Mesenchymal stem cell (in vitro differentiated cells and primary cell): ENCODE measurements at regions not wholly inside any gene's neighbourhood (a gene's known extent, or its start where the extent isn't known, plus 50 kb on each side); places are given as distances from the start of the nearest gene placed in this dataset.

Experiments
- DNase-seq: peaks from one replicate; pipeline ENCODE4 v3.0.0-alpha.2; 2013
- H2AFZ ChIP-seq: one replicate; pipeline ENCODE4 v1.6.1; 2013; ENCODE audit warnings: low read depth, mild to moderate bottlenecking, control low read depth, inconsistent platforms, low read length, moderate library complexity
- H2AK5ac ChIP-seq: 2 replicates; pipeline ENCODE4 v1.6.1; 2013; ENCODE audit warnings: low read length, moderate library complexity, mild to moderate bottlenecking, inconsistent platforms; ENCODE audit not compliant: severe bottlenecking
- H2BK120ac ChIP-seq: one replicate; pipeline ENCODE4 v1.6.1; 2013; ENCODE audit warnings: low read depth, mild to moderate bottlenecking, inconsistent platforms, low read length, moderate library complexity
- H2BK12ac ChIP-seq, 2 experiments: one replicate each; pipeline ENCODE4 v1.6.1; 2013; ENCODE audit warnings: inconsistent platforms in 2 of 2, low read length in 2 of 2, mild to moderate bottlenecking in 2 of 2, moderate library complexity in 2 of 2, control low read depth in 1 of 2
- H2BK15ac ChIP-seq: one replicate; pipeline ENCODE4 v1.6.1; 2013; ENCODE audit warnings: mild to moderate bottlenecking, low read depth, inconsistent platforms; ENCODE audit not compliant: poor library complexity, severe bottlenecking
- H2BK5ac ChIP-seq: 2 replicates; pipeline ENCODE4 v1.6.1; 2013; ENCODE audit warnings: low read depth, mild to moderate bottlenecking, low read length, control low read depth, inconsistent platforms; ENCODE audit not compliant: poor library complexity, severe bottlenecking
- H3K14ac ChIP-seq, 2 experiments: one replicate each; pipeline ENCODE4 v1.6.1; 2013; ENCODE audit warnings: inconsistent platforms in 2 of 2, low read length in 2 of 2, control low read depth in 1 of 2, mild to moderate bottlenecking in 1 of 2, moderate library complexity in 1 of 2
- H3K18ac ChIP-seq, 2 experiments: one replicate each; pipeline ENCODE4 v1.6.1; 2013; ENCODE audit warnings: inconsistent platforms in 2 of 2, low read length in 2 of 2, control low read depth in 1 of 2, low read depth in 1 of 2, mild to moderate bottlenecking in 1 of 2
- H3K23ac ChIP-seq, 2 experiments: one replicate each; pipeline ENCODE4 v1.6.1; 2013; ENCODE audit warnings: inconsistent platforms in 2 of 2, low read length in 2 of 2, mild to moderate bottlenecking in 2 of 2, moderate library complexity in 2 of 2, control low read depth in 1 of 2
- H3K27ac ChIP-seq: 2 replicates; pipeline ENCODE4 v1.5.1; 2013; ENCODE audit warnings: mild to moderate bottlenecking, moderate library complexity, low read length, control low read depth, inconsistent platforms; ENCODE audit not compliant: poor library complexity, severe bottlenecking
- H3K27me3 ChIP-seq, 2 experiments: 2 replicates each; pipeline versions ENCODE4 v1.6.1 to v1.7.0; 2013; ENCODE audit warnings: low read length in 2 of 2, mild to moderate bottlenecking in 2 of 2, moderate library complexity in 2 of 2, control low read depth in 1 of 2, inconsistent platforms in 1 of 2; ENCODE audit not compliant: control insufficient read depth in 1 of 2, insufficient read depth in 1 of 2
- H3K36me3 ChIP-seq, 2 experiments: 2 replicates each; pipeline versions ENCODE4 v1.6.1 to v1.7.0; 2013; ENCODE audit warnings: low read length in 2 of 2, control low read depth in 1 of 2, inconsistent platforms in 1 of 2, low read depth in 1 of 2, mild to moderate bottlenecking in 1 of 2; ENCODE audit not compliant: insufficient read depth in 2 of 2, control insufficient read depth in 1 of 2
- H3K4ac ChIP-seq, 2 experiments: one replicate each; pipeline ENCODE4 v1.6.1; 2013; ENCODE audit warnings: inconsistent platforms in 2 of 2, low read length in 2 of 2, mild to moderate bottlenecking in 2 of 2, moderate library complexity in 2 of 2, control low read depth in 1 of 2, low read depth in 1 of 2
- H3K4me1 ChIP-seq: 2 replicates; pipeline ENCODE4 v1.6.1; 2013; ENCODE audit warnings: low read depth, low read length, control low read depth; ENCODE audit not compliant: control insufficient read depth, insufficient read depth
- H3K4me2 ChIP-seq: 2 replicates; pipeline ENCODE4 v1.6.1; 2013; ENCODE audit warnings: low read length, mild to moderate bottlenecking, inconsistent platforms; ENCODE audit not compliant: poor library complexity, severe bottlenecking
- H3K4me3 ChIP-seq, 2 experiments: 2 replicates each; pipeline versions ENCODE4 v1.5.1 to v1.7.0; 2013; ENCODE audit warnings: low read length in 2 of 2, mild to moderate bottlenecking in 2 of 2, control low read depth in 1 of 2, low read depth in 1 of 2; ENCODE audit not compliant: insufficient read depth in 1 of 2
- H3K79me1 ChIP-seq: replicated peaks from 2 replicates; pipeline ENCODE4 v1.6.1; 2013; ENCODE audit warnings: mild to moderate bottlenecking, control low read depth, low read length, inconsistent platforms; ENCODE audit not compliant: poor library complexity, severe bottlenecking
- H3K9ac ChIP-seq: 2 replicates; pipeline ENCODE4 v1.7.0; 2013; ENCODE audit warnings: mild to moderate bottlenecking, low read length, moderate library complexity
- H3K9me3 ChIP-seq: 2 replicates; pipeline ENCODE4 v1.7.0; 2013; ENCODE audit warnings: mild to moderate bottlenecking, low read length; ENCODE audit not compliant: control insufficient read depth
- H4K8ac ChIP-seq: one replicate; pipeline ENCODE4 v1.6.1; 2013; ENCODE audit warnings: inconsistent platforms, mild to moderate bottlenecking, low read length, moderate library complexity
- H4K91ac ChIP-seq: one replicate; pipeline ENCODE4 v1.6.1; 2013; ENCODE audit warnings: mild to moderate bottlenecking, low read length, inconsistent platforms
- WGBS: methylation state at CpG from one replicate; pipeline ENCODE4 v1.1.7; 2013; ENCODE audit warnings: mixed read lengths; 5-methylcytosine and 5-hydroxymethylcytosine counted together

DNA sequence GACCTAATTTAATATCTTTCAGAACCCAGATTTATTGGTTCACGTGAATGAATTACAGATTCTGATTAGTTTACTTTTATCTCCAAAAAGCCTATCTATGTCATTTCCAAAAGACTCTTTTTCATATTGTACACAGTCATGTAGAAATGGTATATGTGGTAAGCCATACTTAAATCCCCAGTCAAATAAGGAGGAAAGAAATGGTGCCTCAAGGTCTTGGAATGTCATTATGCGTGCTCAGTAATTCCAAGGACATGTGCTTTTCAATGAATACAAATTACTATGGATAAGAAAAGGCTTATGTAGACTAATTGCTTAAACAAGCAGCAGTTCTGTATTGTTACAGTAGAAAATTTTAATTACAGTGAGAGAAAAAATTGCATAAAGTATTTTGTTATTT lies 64.1 kb upstream of the TYRP1 start:
- Histone ChIP-seq H2BK15ac (no peak overlapping the region), H3K79me1 (no peaks in the 10 kb centered on the region), H3K23ac (no peak overlapping the region), H3K4me3 (no peak overlapping the region), H3K4ac (no peak overlapping the region), H3K4me2 (no peak overlapping the region), H4K8ac (no peak overlapping the region), H2BK5ac (no peak overlapping the region), H3K36me3 (no peaks in the 10 kb centered on the region), H3K18ac (no peak overlapping the region), H3K9me3 (no peaks in the 10 kb centered on the region), H4K91ac (no peak overlapping the region), H3K4me1 (peaks cover 3% of the 10 kb centered on the region), H3K27me3 (peaks cover 0 to 13% of the 10 kb centered on the region in 2 experiments), H2AK5ac (no peak overlapping the region), H3K9ac (no peak overlapping the region), H2AFZ (no peak overlapping the region), H3K27ac (no peak overlapping the region), H3K14ac (no peak overlapping the region), H2BK120ac (no peak overlapping the region), H2BK12ac (no peak overlapping the region)
- WGBS: no CpG with 5 or more reads among the region's 2 CpGs
- no peak for DNase-seq

DNA sequence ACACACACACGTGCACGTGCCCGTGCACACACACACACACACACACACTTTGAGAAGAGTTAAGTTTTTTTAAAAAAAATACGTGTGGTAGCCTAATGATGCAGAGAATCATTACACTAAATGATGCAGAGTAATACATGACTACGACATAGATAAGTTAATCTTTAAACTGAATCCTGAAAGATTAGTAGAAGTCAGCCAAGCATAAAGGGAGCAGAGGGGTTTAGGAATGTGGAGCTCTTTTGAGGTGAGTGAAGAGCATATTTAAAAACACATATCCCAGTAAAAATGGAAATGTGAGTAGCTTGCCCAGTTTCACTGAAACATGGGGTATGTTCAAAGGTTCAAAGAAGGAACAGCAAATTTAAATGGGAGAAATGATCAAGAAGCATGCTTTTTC lies 61.3 kb upstream of the TYRP1 start:
- no peak overlapping the region for H4K8ac ChIP-seq
- no peak overlapping the region for H3K9ac ChIP-seq
- no peak overlapping the region for H3K4me3 ChIP-seq
- no peaks in the 10 kb centered on the region for H3K79me1 ChIP-seq
- H3K27ac ChIP-seq: peak overlapping the region; percentile 81
- H2BK15ac ChIP-seq: no peak overlapping the region
- H2BK5ac ChIP-seq: no peak overlapping the region
- H3K23ac ChIP-seq: no peak overlapping the region
- H3K27me3 ChIP-seq: peaks cover 0 to 18% of the 10 kb centered on the region in 2 experiments
- H2AFZ ChIP-seq: no peak overlapping the region
- H4K91ac ChIP-seq: no peak overlapping the region
- H2AK5ac ChIP-seq: no peak overlapping the region
- H3K4ac ChIP-seq: no peak overlapping the region
- H3K18ac ChIP-seq: no peak overlapping the region
- H2BK120ac ChIP-seq: no peak overlapping the region
- H3K14ac ChIP-seq: no peak overlapping the region
- 79% methylated on average over 1 of the region's 5 CpGs for WGBS
- H3K9me3 ChIP-seq: no peaks in the 10 kb centered on the region
- DNase-seq: no peak
- H3K4me1 ChIP-seq: peaks cover 3% of the 10 kb centered on the region
- H2BK12ac ChIP-seq: no peak overlapping the region
- H3K4me2 ChIP-seq: no peak overlapping the region
- H3K36me3 ChIP-seq: no peaks in the 10 kb centered on the region

DNA sequence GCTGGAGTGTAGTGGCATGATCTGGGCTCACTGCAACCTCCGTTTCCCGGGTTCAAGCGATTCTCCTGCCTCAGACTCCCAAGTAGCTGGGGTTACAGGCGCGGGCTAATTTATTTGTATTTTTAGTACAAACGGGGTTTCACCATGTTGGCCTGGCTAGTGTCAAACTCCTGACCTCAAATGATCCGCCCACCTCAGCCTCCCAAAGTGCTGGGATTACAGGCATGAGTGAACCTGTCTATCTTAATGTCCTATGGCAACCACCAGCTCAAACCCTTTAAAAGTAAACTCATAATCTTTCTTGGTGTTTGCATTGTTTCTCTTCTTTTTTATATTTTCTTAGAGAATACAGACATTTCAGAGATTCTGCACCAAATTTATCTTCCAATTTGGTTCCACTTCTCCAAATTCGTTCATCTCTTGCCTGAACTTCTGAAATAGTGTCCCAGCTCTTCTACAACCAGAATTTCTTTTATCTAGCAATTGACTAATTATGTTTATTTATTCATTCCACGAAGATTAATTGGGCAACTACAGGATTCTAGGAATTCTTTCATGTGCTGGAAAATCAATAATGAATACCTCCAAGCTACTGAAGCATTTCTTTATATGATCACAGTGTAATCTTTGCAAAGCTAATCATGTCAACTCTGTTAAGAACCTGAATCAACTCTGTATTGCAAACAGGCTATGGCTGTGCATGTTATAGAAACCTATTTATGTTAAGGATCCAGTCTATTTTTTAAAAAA lies 60.0 kb upstream of the TYRP1 start:
- no peaks in the 10 kb centered on the region for H3K36me3 ChIP-seq
- H2BK15ac ChIP-seq: no peak overlapping the region
- no peak overlapping the region for H3K4me3 ChIP-seq
- H3K79me1 ChIP-seq: no peaks in the 10 kb centered on the region
- DNase-seq: no peak
- no peak overlapping the region for H2BK5ac ChIP-seq
- H4K91ac ChIP-seq: no peak overlapping the region
- H2AFZ ChIP-seq: no peak overlapping the region
- H3K27me3 ChIP-seq: peaks cover 0 to 18% of the 10 kb centered on the region in 2 experiments
- H4K8ac ChIP-seq: no peak overlapping the region
- H3K4me1 ChIP-seq: peaks cover 3% of the 10 kb centered on the region
- H3K9ac ChIP-seq: no peak overlapping the region
- H3K23ac ChIP-seq: no peak overlapping the region
- no peak overlapping the region for H3K18ac ChIP-seq
- no peak overlapping the region for H2AK5ac ChIP-seq
- H3K27ac ChIP-seq: peak overlapping the region; percentile 63
- H3K4ac ChIP-seq: no peak overlapping the region
- no peaks in the 10 kb centered on the region for H3K9me3 ChIP-seq
- H3K14ac ChIP-seq: no peak overlapping the region
- no peak overlapping the region for H3K4me2 ChIP-seq
- WGBS: 77% methylated on average over 7 of the region's 9 CpGs
- no peak overlapping the region for H2BK120ac ChIP-seq
- no peak overlapping the region for H2BK12ac ChIP-seq

DNA sequence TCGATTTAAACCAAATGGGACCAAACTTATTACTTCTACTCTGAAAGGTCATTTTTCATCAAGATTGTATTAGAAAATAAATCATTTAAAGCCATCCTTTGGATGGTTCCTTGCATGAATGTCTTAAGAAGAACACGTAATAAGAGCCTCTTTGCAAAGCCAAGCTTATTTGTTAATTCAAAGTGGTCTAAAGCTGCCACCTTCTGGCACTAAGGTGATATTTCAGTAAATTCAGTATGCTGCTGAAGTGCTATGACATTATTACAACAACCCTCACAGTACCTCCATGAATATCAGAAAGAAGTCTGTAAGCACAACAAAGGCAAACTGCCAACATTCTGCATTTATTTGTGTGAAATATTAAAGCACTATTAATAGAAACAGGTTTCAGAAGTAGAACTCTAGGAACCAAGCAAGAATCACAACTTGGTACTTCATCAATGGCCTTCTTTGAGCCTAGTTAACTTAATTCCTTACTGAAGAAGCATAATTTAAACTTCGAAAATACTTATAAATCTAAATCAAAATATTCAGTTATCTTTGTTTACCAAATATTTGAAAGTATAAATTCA lies 53.1 kb upstream of the TYRP1 start:
- H2BK15ac ChIP-seq: no peak overlapping the region
- H2BK120ac ChIP-seq: no peak overlapping the region
- H3K36me3 ChIP-seq: no peaks in the 10 kb centered on the region
- H3K4me2 ChIP-seq: no peak overlapping the region
- H3K14ac ChIP-seq: no peak overlapping the region
- 0% methylated on average over 1 of the region's 3 CpGs for WGBS
- H2BK5ac ChIP-seq: no peak overlapping the region
- H4K91ac ChIP-seq: no peak overlapping the region
- no peak overlapping the region for H3K4me3 ChIP-seq
- peaks cover 0 to 4% of the 10 kb centered on the region in 2 experiments for H3K27me3 ChIP-seq
- H3K18ac ChIP-seq: no peak overlapping the region
- no peak overlapping the region for H4K8ac ChIP-seq
- no peak overlapping the region for H3K4ac ChIP-seq
- H2AFZ ChIP-seq: no peak overlapping the region
- H3K23ac ChIP-seq: no peak overlapping the region
- H2AK5ac ChIP-seq: no peak overlapping the region
- H2BK12ac ChIP-seq: no peak overlapping the region
- no peaks in the 10 kb centered on the region for H3K4me1 ChIP-seq
- H3K9me3 ChIP-seq: no peaks in the 10 kb centered on the region
- DNase-seq: peak; percentile 72
- H3K27ac ChIP-seq: no peak overlapping the region
- H3K79me1 ChIP-seq: no peaks in the 10 kb centered on the region
- no peak overlapping the region for H3K9ac ChIP-seq
